ENCODE measurements at regions not wholly inside any gene's neighbourhood (a gene's known extent, or its start where the extent isn't known, plus 50 kb on each side); places are given as distances from the start of the nearest gene placed in this dataset.

DNA sequence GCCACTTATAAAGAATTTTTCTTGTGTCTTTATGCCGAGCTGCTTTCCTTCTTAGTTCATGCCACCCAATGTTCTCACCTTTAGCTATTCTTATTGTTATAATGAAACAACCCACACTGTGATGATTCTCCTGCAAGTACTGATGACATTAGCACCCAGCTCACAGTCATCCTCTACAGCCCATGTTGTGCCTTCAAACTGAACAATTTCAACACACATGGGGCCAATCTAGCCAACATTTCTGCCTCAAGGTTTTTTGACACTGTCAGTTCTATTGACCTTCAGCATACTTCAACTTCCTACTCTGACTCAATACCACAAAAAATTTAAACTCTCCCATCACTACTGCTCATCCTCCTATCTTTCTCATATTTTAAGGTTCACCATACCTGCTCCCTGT is 752.4 kb downstream of the FGF9 start (continued):
- TF ChIP-seq, protein P1, sequence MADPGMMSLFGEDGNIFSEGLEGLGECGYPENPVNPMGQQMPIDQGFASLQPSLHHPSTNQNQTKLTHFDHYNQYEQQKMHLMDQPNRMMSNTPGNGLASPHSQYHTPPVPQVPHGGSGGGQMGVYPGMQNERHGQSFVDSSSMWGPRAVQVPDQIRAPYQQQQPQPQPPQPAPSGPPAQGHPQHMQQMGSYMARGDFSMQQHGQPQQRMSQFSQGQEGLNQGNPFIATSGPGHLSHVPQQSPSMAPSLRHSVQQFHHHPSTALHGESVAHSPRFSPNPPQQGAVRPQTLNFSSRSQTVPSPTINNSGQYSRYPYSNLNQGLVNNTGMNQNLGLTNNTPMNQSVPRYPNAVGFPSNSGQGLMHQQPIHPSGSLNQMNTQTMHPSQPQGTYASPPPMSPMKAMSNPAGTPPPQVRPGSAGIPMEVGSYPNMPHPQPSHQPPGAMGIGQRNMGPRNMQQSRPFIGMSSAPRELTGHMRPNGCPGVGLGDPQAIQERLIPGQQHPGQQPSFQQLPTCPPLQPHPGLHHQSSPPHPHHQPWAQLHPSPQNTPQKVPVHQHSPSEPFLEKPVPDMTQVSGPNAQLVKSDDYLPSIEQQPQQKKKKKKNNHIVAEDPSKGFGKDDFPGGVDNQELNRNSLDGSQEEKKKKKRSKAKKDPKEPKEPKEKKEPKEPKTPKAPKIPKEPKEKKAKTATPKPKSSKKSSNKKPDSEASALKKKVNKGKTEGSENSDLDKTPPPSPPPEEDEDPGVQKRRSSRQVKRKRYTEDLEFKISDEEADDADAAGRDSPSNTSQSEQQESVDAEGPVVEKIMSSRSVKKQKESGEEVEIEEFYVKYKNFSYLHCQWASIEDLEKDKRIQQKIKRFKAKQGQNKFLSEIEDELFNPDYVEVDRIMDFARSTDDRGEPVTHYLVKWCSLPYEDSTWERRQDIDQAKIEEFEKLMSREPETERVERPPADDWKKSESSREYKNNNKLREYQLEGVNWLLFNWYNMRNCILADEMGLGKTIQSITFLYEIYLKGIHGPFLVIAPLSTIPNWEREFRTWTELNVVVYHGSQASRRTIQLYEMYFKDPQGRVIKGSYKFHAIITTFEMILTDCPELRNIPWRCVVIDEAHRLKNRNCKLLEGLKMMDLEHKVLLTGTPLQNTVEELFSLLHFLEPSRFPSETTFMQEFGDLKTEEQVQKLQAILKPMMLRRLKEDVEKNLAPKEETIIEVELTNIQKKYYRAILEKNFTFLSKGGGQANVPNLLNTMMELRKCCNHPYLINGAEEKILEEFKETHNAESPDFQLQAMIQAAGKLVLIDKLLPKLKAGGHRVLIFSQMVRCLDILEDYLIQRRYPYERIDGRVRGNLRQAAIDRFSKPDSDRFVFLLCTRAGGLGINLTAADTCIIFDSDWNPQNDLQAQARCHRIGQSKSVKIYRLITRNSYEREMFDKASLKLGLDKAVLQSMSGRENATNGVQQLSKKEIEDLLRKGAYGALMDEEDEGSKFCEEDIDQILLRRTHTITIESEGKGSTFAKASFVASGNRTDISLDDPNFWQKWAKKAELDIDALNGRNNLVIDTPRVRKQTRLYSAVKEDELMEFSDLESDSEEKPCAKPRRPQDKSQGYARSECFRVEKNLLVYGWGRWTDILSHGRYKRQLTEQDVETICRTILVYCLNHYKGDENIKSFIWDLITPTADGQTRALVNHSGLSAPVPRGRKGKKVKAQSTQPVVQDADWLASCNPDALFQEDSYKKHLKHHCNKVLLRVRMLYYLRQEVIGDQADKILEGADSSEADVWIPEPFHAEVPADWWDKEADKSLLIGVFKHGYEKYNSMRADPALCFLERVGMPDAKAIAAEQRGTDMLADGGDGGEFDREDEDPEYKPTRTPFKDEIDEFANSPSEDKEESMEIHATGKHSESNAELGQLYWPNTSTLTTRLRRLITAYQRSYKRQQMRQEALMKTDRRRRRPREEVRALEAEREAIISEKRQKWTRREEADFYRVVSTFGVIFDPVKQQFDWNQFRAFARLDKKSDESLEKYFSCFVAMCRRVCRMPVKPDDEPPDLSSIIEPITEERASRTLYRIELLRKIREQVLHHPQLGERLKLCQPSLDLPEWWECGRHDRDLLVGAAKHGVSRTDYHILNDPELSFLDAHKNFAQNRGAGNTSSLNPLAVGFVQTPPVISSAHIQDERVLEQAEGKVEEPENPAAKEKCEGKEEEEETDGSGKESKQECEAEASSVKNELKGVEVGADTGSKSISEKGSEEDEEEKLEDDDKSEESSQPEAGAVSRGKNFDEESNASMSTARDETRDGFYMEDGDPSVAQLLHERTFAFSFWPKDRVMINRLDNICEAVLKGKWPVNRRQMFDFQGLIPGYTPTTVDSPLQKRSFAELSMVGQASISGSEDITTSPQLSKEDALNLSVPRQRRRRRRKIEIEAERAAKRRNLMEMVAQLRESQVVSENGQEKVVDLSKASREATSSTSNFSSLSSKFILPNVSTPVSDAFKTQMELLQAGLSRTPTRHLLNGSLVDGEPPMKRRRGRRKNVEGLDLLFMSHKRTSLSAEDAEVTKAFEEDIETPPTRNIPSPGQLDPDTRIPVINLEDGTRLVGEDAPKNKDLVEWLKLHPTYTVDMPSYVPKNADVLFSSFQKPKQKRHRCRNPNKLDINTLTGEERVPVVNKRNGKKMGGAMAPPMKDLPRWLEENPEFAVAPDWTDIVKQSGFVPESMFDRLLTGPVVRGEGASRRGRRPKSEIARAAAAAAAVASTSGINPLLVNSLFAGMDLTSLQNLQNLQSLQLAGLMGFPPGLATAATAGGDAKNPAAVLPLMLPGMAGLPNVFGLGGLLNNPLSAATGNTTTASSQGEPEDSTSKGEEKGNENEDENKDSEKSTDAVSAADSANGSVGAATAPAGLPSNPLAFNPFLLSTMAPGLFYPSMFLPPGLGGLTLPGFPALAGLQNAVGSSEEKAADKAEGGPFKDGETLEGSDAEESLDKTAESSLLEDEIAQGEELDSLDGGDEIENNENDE (IDR thresholded peaks at IDR 0.05; ENCODE audit: insufficient replicate concordance, low read length) = no peak
- TF ChIP-seq GABPA (IDR thresholded peaks at IDR 0.05; ENCODE audit: borderline replicate concordance, insufficient read depth, low read length) = no peak
- TF ChIP-seq ATF3 (IDR thresholded peaks at IDR 0.05; ENCODE audit: insufficient read depth, low read depth, low read length) = no peak
- no peak for TF ChIP-seq RXRA (IDR thresholded peaks at IDR 0.05; ENCODE audit: insufficient read depth, low read depth, low read length)
- no peak for TF ChIP-seq MAFK (IDR thresholded peaks at IDR 0.05; ENCODE audit: low read depth, low read length)
- no peak for TF ChIP-seq SIN3A (conservative IDR thresholded peaks at IDR 0.05 in 1 of 2, IDR thresholded peaks at IDR 0.05 in 1 of 2; ENCODE audit: low read depth in 1 of 2, low read length in 2 of 2)
- no peak for TF ChIP-seq NANOG (IDR thresholded peaks at IDR 0.05; ENCODE audit: insufficient read depth, low read depth, low read length, poor library complexity, severe bottlenecking)
